ENCODE measurements at regions not wholly inside any gene's neighbourhood (a gene's known extent, or its start where the extent isn't known, plus 50 kb on each side); places are given as distances from the start of the nearest gene placed in this dataset.

DNA sequence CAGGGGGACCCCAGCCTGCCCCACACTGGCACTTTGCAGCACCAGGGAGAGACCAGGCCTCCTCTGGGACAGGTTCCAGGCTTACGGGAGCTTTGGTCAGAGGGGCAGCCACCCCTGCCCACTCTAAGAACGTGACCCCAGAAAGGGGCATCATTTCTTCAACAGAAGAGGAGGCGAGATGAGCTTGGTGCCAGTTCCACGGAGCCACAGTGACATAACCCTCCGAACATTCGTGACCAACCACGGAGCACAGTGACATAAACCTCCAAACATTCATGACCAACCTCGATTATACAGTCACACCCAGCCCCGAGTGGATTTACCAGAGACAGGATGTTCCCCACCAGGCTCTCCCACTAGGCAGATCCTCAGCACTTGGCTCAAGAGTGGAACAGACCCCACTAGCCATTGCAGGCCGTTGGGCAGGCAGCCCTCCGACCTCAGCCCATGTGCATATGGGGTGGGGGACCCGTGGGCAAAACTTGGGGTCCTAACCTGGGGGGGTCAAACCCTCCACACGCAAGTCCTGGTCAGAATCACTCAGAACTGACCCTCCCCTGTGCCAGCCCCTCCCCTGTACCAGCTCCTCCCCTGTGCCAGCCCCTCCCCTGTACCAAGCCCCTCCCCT, 112.9 kb downstream of the METRNL start:
- no peak for DNase-seq

DNA sequence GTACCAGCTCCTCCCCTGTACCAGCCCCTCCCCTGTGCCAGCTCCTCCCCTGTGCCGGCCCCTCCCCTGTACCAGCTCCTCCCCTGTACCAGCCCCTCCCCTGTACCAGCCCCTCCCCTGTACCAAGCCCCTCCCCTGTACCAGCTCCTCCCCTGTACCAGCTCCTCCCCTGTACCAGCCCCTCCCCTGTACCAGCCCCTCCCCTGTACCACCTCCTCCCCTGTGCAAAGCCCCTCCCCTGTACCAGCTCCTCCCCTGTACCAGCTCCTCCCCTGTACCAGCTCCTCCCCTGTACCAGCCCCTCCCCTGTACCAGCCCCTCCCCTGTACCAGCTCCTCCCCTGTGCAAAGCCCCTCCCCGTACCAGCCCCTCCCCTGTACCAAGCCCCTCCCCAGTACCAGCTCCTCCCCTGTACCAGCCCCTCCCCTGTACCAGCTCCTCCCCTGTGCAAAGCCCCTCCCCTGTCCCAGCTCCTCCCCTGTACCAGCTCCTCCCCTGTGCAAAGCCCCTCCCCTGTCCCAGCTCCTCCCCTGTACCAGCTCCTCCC, 113.5 kb downstream of the METRNL start:
- peak; percentile 54 for DNase-seq

DNA sequence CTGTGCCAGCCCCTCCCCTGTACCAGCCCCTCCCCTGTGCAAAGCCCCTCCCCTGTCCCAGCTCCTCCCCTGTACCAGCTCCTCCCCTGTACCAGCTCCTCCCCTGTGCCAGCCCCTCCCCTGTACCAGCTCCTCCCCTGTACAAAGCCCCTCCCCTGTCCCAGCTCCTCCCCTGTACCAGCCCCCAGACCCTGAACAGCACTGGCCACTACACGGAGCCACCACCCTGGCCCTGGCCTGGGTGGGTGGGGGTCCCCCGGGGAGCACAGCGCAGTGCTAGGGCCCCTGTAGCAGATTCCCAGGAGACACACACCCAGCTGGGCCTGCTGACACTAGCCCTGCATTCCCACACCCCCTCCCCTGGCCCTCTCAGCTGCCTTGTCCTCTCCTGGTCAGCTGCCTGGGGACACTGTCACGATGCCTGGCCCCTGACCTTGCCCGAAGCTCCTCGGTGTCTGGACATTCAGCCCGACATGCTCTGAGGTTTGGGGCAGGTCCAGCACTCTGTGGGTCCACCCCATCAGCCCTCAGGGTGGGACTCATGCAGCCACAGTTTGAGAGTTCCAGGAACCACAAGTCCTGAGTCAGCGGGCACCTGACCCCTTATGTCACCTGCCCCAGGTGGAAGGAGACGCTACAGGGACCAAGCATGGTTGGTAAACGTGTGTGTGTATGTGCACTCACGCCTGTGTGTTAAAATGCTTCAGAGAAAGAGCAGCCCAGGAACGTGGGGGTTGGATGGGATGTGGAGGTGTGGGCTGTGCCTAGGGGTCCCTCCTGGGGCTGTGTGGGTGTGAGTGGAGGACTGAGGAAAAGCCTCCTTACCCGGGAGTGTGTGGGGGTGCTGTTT, 114.2 kb downstream of the METRNL start:
- DNase-seq = no peak

DNA sequence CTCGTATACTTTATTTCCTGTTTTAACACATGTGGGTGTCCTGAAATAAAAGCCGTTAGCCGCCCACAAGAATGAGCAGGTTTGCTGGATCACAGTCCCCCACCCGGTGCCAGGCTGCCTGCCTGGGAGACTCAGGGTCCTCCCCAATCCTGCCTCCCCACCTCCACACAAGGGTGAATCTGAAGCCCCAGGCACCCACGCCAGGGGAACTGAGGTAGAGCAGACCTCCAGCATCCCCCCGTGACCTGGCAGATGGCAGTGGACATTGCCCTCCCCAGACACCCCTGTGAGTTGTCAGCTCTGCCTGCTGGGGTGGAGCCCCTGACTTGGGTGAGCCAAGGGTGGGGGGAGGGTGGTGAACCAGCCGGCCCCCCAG, 114.8 kb downstream of the METRNL start:
- DNase-seq = no peak

DNA sequence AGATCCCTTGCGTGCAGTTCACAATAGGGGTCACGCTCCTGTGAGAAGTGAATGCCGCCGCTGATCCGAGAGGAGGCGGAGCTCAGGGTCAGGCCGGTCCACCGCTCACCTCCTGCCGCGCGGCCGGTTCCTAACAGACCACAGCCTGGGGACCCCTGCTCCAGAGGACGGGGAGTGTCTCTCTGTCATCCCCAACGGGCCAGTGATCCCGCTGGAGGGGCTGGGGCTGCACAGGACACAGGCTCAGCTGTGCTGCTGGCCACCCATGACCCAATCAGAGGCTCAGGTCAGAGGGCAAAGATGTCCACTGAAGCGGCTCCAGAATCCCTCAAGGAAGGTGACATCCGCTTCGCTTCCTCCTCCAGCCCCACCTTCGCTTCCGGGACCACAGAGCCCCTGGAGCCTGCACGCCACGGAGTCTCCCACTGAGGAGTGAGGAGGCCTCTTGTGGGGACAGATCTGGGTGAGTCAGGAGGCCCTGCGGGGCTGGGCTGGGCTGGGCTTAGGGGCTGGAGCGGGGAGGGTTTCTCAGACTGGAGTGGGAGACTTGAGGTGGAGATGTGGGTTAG, 115.4 kb downstream of the METRNL start:
- DNase-seq = no peak

DNA sequence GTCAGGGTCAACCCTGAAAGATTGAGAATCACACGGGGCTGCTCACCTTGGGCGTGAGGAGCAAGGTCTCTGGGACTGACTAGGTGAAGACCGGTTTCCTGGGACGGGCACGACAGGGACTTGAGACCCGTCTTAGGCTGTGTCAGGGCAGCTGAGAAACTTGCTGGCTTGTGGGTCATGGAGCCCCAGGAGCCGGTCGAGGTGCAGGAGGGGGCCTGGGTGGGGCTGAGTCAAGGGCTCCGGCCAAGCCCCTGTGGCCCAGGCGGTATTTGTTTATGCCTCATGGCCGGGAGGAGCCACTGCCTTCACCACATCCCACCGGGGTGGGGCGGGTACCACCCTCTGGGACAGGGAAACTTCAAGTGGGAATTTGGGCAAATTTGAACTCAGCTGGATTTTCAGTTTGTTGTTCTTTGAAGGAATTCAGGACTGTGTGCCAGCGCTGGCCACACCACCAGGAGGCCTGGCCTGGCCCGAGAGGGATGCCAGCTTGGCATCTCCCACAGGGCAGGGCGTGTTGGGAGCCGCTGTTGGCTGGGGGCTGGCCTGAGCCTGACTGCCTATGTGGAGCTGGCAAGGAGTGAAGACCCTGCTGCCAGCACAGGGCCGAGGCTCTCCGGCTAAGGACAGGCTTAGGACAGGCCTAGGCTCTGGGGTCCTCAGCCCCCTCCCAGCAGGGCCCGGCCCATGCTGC, 116.1 kb downstream of the METRNL start:
- DNase-seq = peak; percentile 2

DNA sequence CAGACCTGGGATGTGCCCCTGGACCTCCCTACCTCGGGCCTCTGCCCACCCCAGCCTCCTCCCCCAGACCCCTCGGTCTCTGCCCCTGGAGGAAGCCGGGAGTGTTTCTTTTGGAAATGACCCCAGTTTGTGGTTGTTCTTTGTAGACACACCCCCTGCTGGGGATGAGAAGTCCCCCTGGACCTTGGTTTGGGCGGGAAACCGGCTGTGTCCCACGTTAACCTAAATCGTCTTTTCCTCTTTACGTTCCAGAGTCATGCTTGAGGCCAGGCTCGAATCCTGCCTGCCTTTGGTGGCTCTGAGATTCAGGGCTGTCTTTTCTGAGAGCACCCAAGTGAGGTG, 116.6 kb downstream of the METRNL start:
- DNase-seq = peak; percentile 1

DNA sequence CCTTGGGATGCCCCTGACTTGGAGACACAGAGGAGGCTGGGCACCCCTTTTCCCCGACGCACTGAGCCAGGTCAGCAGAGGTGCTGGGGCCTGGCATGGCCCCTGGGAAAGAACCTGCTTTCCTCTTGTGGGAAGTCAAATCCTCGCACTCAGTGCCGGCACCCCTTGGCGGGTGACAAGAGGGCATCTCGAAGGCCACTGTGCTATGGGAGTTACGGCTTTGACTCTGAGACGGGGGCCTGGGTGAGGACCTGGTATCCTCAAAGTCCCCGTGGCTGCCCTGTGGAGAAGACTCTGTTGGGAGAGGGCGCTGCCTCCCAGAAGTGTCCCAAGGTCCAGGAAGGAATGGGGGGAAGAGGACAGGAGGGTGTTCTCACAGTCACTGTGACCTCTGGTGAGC, 117.0 kb downstream of the METRNL start:
- peak; percentile 2 for DNase-seq

DNA sequence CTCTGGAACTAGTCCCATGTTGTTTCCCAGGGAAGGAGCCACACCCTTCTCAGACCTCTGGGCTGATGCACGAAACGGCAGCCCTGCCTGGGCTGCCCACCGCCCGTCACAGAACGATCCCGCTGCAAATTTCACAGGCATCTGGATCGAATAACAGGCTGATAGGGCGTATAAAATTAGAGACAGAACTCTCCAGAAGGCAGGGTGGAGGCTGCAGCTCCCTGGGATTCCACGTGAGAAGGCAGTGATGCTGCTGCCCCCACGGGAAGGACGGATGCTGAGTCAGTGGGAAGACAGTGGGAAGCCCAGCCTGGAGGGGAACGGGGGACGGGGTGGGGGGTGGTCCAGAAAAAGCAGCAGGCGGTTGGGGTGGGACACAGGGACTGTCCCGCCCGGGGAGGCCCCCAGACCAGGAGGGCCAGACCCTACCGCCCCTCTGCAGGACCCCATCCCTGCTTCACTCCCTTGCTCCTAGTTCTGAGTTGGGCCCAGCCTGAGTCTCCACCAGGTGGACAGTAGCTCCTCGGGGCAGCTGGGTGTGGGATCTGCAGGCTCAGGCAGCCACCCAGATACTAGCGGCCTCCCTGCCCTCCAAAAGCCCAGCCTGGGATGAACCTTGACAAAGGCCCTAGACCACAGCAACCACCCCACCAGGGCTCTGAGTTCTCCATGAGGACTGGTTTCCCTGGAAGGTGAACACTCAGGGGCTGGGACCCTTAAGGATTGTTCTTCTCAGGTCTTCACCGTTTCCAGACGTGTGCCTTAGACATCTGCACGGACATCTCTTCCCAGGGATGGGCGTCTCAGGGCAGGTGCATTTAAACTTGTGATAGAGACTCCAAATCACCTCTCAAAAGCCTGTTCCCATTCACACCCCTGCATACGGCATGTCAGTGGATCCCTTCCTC, 117.8 kb downstream of the METRNL start:
- DNase-seq = peak; percentile 2

DNA sequence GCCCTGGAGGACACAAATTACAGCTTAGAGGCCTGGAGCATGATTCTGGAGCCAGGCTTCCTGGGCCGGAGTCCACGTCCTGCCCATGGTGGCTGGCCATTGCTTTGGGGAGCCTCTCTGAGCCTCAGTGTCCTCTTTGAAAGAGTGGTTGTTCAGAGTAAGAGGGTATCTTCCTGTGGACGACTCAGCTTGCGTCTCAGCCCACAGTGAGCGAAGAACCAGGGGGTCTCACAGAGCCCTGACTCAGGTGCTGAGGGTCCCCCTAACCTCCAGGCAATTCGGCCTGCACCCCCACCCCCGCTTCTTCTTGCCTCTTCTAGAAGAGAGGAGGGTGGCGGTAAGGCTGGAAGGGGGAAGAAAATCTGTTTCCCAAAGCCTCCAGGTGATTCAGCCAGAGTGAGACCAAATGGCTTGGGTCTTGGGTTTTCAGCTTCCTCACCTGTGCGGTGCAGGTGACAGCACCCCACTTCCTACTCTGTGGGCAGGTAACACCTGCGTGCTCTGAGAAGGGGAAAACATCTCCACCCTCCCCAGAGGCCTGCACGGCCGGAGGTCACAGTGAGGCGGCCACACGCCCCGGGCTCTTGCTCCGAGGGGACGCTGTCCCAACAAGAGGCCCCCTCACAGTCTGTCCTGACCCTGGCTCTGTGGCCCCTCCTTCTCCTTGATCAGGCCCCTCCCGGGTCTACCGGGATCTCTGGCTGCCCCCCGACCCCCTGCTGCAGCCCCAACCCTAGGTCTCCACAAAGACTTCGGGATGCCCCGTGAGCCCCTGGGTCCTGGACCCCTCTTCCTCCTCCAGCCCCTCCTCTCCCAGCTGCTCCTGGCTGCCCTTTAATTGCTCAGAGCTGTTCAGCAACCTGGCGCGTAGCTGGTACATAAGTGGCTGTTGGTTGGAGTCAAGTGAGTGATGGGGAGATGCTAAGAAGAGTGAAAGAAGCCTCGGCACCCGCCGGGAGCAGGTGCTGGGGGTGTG, 119.2 kb downstream of the METRNL start:
- DNase-seq = peak; percentile 30

DNA sequence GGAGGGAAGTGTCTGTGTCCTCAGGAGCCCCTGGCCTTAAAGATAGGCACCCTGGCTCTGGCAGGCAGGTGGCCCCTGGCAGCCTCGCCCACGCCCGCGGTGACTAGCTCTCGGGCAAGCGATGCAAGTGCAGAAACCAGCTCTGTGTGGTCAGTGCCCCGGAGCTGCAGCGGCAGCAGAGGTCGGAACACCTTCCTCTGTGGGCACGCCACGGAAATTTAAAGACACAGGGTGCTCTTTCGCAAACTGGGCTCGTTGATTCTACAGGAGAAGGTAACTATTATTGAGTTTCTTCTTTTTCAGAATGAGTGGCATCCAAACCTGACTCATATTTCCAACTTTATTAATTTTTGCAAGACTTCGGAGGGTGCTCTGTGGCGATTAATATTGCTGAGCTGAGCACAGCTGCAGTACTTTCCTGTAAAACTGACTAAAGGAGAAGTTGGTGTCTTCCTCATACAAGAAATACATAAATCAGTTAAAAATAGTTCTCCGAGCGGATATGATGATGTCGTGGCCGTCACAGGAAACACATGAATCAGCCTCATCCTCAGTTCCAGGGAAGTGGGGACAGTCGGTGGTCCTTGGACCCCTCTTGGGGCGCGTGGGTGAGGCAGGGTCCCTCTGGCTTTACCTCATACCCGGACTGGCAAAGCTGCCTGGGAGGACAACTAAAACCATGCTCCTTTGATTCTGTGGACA, 120.2 kb downstream of the METRNL start:
- DNase-seq = peak; percentile 83

DNA sequence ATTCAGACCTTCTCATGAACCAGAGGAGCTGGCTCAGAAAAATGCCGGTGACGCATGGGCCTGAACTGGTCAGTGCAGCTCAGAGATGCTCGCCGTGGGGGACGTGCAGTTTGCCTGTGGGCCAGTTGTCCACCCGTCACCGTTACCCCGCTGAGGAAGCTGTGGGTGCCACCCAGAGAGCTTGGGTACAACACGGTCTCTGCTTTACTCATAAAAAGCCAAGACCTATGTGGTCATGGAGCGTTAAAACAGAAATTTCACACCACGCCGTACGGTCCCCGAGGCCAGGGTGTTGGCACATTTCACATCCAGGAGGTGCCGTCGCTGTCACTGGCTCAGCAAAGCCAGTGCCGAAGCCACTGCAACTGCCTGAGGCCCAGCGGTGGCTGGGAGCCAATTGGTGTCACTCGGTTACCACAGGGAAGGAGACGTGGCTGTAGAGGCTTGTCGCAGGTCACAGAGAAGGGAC, 120.9 kb downstream of the METRNL start:
- DNase-seq = peak; percentile 83

DNA sequence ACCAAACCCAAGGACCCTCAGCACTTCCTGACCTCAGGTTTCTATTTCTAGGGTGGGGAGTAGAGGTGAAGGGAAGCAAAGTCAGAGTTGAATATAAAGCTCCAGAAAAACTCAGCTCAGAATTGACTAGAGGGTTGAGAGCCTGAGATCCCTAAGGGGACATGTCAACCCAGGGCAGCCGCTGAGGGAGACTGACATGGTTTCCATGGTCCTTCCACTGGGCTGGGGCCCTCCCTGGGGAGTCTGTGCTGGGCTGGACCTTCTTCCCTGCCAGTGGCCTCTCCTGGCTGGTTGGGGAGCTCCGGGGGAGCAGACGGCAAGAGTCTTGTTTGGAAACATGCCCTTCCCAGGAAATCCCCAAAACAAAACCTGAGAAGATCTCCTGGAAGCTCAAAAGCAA, 121.3 kb downstream of the METRNL start:
- DNase-seq = no peak

DNA sequence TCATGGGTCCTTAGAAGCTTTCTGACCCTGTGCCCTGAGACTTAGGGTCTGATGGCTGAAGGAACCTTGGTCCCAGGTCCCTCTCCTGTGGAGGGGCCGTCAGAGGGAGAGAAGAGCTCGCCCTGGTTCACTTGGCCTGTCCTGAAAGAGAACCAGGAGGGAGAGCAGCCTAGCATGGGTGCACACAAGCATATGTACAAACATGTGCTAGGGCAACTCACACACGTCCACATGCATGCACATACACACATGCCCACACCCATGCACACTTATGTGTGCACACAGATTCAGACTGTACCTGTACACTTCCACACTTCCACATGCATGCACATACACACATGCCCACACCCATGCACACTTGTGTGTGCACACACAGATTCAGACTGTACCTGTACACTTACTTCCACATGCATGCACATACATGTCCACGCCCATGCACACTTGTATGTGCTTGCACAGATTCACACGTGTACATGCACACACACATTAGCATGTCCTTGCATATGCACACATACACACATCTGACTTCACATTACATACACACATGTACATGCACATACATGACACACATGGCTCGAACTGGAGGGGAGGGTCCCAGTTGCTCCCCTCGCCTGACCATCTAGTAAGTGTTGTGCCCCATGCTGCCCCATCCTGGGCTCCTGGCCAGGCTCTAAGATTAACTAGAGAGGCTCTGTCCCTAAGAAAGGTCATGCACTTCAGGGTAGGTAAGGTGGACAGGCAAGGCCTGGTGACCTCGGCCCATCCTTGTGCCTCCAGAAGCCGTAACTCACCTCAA, 122.0 kb downstream of the METRNL start:
- DNase-seq = peak; percentile 3

DNA sequence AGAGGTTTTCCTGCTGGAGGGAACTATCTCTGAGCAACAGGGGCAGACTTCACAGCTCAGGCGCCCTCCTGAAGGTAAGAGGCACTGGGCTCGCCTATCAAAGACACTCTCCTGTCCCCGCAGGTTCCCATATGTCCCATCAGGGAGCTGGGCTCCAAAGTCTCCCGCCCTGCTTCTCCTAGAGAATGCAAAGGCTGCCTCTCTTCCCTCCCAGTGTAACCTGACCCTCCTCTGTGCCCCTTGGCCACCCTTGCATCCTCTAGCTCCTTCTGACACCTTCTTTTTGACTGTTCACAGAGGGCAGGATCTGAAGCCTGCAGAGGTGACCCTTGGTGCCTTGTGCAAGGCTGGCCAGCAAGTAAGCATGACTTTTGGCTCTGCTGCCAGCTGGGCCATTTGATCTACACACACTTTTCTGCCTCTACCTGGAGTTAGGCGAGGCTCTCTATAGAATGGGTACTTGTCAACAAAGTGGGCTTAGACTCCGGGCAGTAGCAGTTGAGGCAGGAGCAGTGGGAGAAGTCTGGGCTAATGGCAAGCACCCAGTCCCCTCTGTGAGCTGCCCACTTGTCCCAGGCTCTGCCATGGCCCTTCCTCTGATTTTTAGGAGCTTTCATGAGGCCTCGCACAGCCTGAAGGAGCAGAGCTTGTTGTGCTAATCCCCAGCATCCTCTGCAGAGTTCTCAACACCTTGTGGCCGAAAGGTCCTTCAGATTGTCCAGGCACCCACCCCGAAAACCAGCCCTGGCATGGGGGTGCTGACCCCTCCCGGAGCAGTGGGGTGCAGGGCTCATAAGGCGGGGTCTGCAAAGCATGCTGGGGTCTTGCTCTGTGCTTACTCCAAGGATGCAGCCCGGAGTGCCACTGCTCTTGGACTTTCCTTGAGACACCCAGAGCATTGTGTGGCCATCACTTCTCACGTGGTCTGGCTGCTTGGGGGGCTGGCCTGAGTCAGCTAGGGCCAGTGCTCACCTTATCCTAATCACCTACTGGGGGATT, 122.9 kb downstream of the METRNL start:
- DNase-seq = peak; percentile 2

DNA sequence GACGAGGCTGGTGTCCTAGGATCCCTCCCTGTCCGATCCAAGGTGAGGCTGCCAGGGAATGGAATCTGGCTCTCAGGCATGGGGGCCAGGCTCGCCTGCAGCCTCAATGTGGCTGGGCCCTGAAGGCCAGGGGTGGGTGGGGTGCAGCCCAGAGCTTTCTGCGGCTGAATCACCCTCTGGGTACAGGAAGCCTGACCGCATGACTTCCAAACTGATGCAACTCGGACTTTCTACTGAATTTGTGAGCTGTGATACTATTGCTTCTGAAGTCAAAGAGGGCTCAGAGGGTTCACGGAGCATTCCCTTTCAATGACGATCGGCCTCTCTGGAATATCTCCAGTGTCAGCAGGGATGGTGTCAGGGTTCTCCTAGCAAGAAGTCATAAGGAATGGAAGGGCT, 123.7 kb downstream of the METRNL start:
- DNase-seq = peak; percentile 10

DNA sequence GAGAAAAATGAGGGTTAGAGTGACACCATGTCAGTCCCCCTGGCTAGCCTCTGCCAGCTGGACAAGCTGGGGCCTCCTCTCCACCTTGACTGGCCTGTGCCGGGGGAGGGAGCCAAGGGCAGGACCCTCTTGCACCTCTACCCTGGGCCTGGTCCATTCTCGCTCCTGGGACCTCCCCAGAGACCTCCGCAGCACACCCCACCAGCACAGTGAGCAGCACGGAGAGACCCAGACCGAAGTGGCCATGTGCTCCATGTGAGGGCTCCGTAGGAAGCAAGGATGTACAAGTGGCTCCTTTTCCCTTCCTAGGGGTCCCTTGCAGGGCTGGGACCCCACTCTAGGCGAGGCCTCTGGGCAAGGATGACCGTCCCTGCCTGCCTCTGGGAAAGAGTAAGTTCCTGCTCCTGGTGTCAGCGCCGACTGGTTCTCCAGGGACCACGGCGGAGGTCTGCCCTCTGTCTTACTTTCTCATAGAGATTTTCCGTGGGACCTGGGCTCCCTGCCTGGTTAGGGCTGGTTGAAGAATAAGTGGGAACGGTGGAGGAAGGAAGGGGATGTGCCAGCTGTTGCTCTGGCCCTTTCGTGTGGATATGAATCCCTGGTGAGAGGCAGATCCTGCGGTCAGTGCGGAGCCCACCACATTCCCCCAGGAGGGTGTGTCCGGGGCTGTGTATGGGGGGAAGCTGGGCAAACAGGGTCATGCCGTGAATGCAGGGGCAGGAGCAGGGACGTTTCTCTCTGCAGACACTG, 124.2 kb downstream of the METRNL start:
- peak; percentile 2 for DNase-seq

Measured in activated CD4-positive, alpha-beta T cell treated with anti-CD3 and anti-CD28 coated beads for 48 hours (primary cell).